D721Med (cell line): ENCODE measurements at regions not wholly inside any gene's neighbourhood (a gene's known extent, or its start where the extent isn't known, plus 50 kb on each side); places are given as distances from the start of the nearest gene placed in this dataset.

ENCODE experiments used
- DNase-seq: peaks from one replicate; pipeline ENCODE4 v3.0.0; 2011; ENCODE audit warnings: low spot score; ENCODE audit not compliant: insufficient read length
- FAIRE-seq: peaks from 2 replicates; lab custom pipeline; 2011; peaks lifted over from hg19 to GRCh38; lab: Jason Lieb, UNC
- CTCF ChIP-seq: IDR thresholded peaks from 2 replicates; pipeline ENCODE4 v1.5.1; 2012; ENCODE audit warnings: mild to moderate bottlenecking, control low read depth; ENCODE audit not compliant: insufficient read depth; ENCODE audit errors: missing control alignments

- TF ChIP-seq CTCF = no peak
- FAIRE-seq (no peak), DNase-seq (no peak)
Measured at GRCh38 chr16:60123392-60124023, 1389.4 kb upstream of the GOT2 start.

- no peak for TF ChIP-seq CTCF
- FAIRE-seq (no peak), DNase-seq (no peak)
Measured at GRCh38 chr16:60120586-60120985, 1386.5 kb upstream of the GOT2 start.

- FAIRE-seq = no peak
- no peak for TF ChIP-seq CTCF
- DNase-seq = no peak
Measured at GRCh38 chr16:60110531-60110930, 1376.4 kb upstream of the GOT2 start.

- FAIRE-seq = no peak
- no peak for TF ChIP-seq CTCF
- DNase-seq = no peak
Measured at GRCh38 chr16:60107871-60108270, 1373.8 kb upstream of the GOT2 start.

- TF ChIP-seq CTCF = no peak
- no peak for FAIRE-seq
Measured at GRCh38 chr16:60107437-60107836, 1373.3 kb upstream of the GOT2 start.

GRCh38 chr16:60100371-60100770 lies 1366.3 kb upstream of the GOT2 start:
- FAIRE-seq (no peak), DNase-seq (no peak)
- TF ChIP-seq CTCF = no peak

More at GRCh38 chr16:60107437-60107836, 1373.3 kb upstream of the GOT2 start:
- DNase-seq = no peak

GRCh38 chr16:60091529-60091928 lies 1357.4 kb upstream of the GOT2 start:
- TF ChIP-seq CTCF = no peak
- no peak for DNase-seq
- no peak for FAIRE-seq
